Upper lobe of left lung (tissue), 6 donors: ENCODE measurements at regions not wholly inside any gene's neighbourhood (a gene's known extent, or its start where the extent isn't known, plus 50 kb on each side); places are given as distances from the start of the nearest gene placed in this dataset.

Source experiments
- ATAC-seq, 2 donors: fragments of 200-7000 bp; cut with Tn5 transposase; one replicate each; pipeline ENCODE4 v1.9.1; 2022; ENCODE audit warnings: mild to moderate bottlenecking in 2 of 2, moderate library complexity in 2 of 2; ENCODE audit not compliant: low FRiP score in 2 of 2
- DNase-seq, 2 donors: peaks; one replicate each; pipeline ENCODE4 v3.0.0-alpha.2; 2019 to 2020
- H3K27ac ChIP-seq, 4 donors: fragments of 200-600 bp; sonication (generic); one replicate each; pipeline ENCODE4 v1.5.1; 2016 to 2019
- H3K27me3 ChIP-seq, 4 donors: fragments of 200-600 bp; sonication (generic); one replicate each; pipeline ENCODE4 v1.5.1; 2017 to 2019
- H3K36me3 ChIP-seq, 4 donors: fragments of 200-600 bp; sonication (generic); one replicate each; pipeline ENCODE4 v1.5.1; 2016 to 2019
- H3K4me1 ChIP-seq, 4 donors: fragments of 200-600 bp; sonication (generic); one replicate each; pipeline ENCODE4 v1.5.1; 2018 to 2019
- H3K4me3 ChIP-seq, 4 donors: fragments of 200-600 bp; sonication (generic); one replicate each; pipeline ENCODE4 v1.5.1; 2017 to 2019; ENCODE audit warnings: mild to moderate bottlenecking in 2 of 4, moderate library complexity in 1 of 4
- H3K9me3 ChIP-seq, 4 donors: fragments of 200-600 bp; sonication (generic); one replicate each; pipeline ENCODE4 v1.5.1; 2018 to 2019
- CTCF ChIP-seq, 6 experiments: fragments of 450-650 bp in 4 of 6; fragments of 200-600 bp in 2 of 6; sonication (generic) in 2 of 6; IDR thresholded peaks; one replicate each; pipeline ENCODE4 v1.5.1; 2016 to 2019; ENCODE audit warnings: antibody characterized with exemption in 6 of 6
- EP300 ChIP-seq, 4 donors: sonication (generic); formaldehyde crosslinking; IDR thresholded peaks; one replicate each; pipeline ENCODE4 v1.5.1; 2017; ENCODE audit warnings: antibody characterized with exemption in 4 of 4, control low read depth in 2 of 4
- POLR2A ChIP-seq, 4 donors: fragments of 450-650 bp; IDR thresholded peaks; one replicate each; pipeline ENCODE4 v1.5.1; 2016 to 2017; ENCODE audit warnings: antibody characterized with exemption in 4 of 4, mild to moderate bottlenecking in 2 of 4
- POLR2AphosphoS5 ChIP-seq, 2 donors: sonication (generic); formaldehyde crosslinking; IDR thresholded peaks; one replicate each; pipeline ENCODE4 v1.5.1; 2017; ENCODE audit warnings: antibody characterized with exemption in 2 of 2
- WGBS, 2 donors: methylation state at CpG; one replicate each; pipeline ENCODE4 v1.1.5; 2017 to 2018; 5-methylcytosine and 5-hydroxymethylcytosine counted together
- donor health status: DM: no; HTN: no; CAD: no; lungs with moderate emphysema.
- donor health status: DM: no; HTN: yes; CAD: no; lungs with severe emphysema.

- WGBS, 2 donors, result 65 to 71% methylated on average over 1 of the region's 1 CpG
- ATAC-seq, result no peak
- TF ChIP-seq POLR2A (IDR thresholded peaks at IDR 0.05) (no peak), CTCF (IDR thresholded peaks at IDR 0.05) (no peak), POLR2AphosphoS5 (IDR thresholded peaks at IDR 0.05) (no peak), EP300 (IDR thresholded peaks at IDR 0.05) (no peak)
Measured at GRCh38 chr5:26828294-26828693, 210.1 kb downstream of the CDH9 start.

GRCh38 chr5:26813235-26813634, 225.2 kb downstream of the CDH9 start:
- H3K4me1 ChIP-seq, result no peaks in the 10 kb centered on the region
- ATAC-seq (no peak), DNase-seq (no peak)
- no peak overlapping the region for H3K4me3 ChIP-seq
- H3K27ac ChIP-seq, result no peak overlapping the region
- WGBS, 2 donors, result 79 to 94% methylated on average over 6 to 7 of the region's 7 CpGs
- H3K36me3 ChIP-seq, result no peaks in the 10 kb centered on the region
- peaks cover 0 to 7% (median 0%) of the 10 kb centered on the region in 4 donors for H3K9me3 ChIP-seq
- no peak for TF ChIP-seq POLR2AphosphoS5 (IDR thresholded peaks at IDR 0.05)
- TF ChIP-seq EP300 (IDR thresholded peaks at IDR 0.05), result no peak
- no peak for TF ChIP-seq CTCF (IDR thresholded peaks at IDR 0.05)
- no peak for TF ChIP-seq POLR2A (IDR thresholded peaks at IDR 0.05)
- no peaks in the 10 kb centered on the region for H3K27me3 ChIP-seq

More at GRCh38 chr5:26828294-26828693, 210.1 kb downstream of the CDH9 start:
- no peak overlapping the region for H3K4me3 ChIP-seq
- no peaks in the 10 kb centered on the region for H3K4me1 ChIP-seq
- H3K27me3 ChIP-seq, result no peaks in the 10 kb centered on the region
- no peak for DNase-seq
- no peaks in the 10 kb centered on the region for H3K9me3 ChIP-seq
- no peak overlapping the region for H3K27ac ChIP-seq
- no peaks in the 10 kb centered on the region for H3K36me3 ChIP-seq

DNA sequence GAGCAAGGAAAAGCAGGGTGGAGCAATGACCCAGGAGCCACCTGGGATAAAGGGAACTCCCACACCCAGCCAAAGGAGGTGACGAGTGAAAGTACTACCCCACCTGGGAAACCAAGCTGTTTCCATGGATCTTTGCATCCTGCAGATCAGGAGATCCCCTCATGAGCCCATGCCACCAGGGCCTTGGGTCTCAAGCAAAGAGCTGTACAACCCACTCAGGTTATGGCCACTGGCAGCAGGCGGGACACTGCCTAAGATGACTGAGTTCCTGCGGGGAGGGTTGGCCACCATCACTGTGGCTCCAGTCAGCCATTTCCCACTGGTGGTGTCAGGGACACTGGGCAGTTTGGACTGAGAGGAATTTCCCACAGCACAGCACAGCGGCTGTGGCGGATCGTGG, 225.7 kb downstream of the CDH9 start:
- Histone ChIP-seq H3K27me3 (no peaks in the 10 kb centered on the region), H3K9me3 (peaks cover 0 to 7% (median 0%) of the 10 kb centered on the region in 4 donors), H3K36me3 (no peaks in the 10 kb centered on the region), H3K4me3 (no peak overlapping the region), H3K4me1 (no peaks in the 10 kb centered on the region), H3K27ac (no peak overlapping the region)
- no peak for DNase-seq
- 97 to 100% methylated on average over 3 to 6 of the region's 6 CpGs for WGBS, 2 donors
- TF ChIP-seq EP300 (IDR thresholded peaks at IDR 0.05), result no peak
- TF ChIP-seq CTCF (IDR thresholded peaks at IDR 0.05), result no peak
- no peak for TF ChIP-seq POLR2A (IDR thresholded peaks at IDR 0.05)
- no peak for TF ChIP-seq POLR2AphosphoS5 (IDR thresholded peaks at IDR 0.05)
- ATAC-seq, result no peak

DNA sequence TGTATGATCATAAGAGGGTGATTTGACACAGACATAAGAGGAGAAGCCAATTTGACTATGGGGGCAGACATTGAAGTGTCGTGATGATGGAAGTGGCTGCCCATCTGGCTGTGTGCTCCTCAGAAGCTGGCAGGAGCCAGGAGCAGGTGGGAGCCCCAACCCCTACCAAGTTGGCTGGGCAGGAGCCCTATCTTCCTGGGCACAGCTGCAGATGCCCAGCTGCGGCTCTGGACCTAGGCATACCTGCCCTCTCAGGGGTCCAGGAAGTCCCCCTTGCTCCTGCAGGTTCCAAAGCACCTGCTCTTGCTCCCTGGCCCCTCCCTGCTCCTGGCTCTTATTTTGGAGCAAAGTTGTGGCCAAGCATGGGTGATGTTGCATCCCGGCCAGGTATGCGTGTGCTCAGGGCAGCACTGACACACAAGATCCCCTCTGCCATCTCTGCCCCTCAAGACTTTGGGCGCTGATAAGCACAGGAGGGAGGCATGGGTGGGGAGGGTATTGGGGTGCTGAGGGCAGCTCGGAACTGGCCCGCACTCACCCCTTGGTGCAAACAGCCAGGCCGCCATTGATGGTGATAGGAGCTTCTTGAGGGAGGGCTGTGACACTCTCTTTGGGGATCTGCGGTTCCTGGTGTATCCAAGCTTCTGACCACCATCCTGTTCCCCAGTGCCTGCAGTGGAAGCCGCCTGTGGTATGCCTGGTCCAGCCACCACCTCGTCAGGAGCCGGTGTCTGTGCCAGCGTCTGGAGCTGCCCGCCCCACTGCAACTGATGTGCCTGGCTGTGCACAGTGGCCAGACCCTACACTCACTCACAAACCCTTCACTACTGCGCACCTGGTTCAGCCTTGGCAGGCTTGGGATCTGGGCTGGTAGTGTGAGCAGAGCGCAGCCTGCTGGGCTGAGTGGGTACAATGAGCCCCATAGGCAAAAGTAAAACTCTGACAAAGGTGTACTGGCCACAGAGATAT, 230.9 kb downstream of the CDH9 start:
- DNase-seq (peak in 1 of 2 donors; percentile 48), ATAC-seq (peak in 1 of 2 donors; percentile 53)
- TF ChIP-seq EP300 (IDR thresholded peaks at IDR 0.05) (no peak), CTCF (IDR thresholded peaks at IDR 0.05) (no peak), POLR2A (IDR thresholded peaks at IDR 0.05) (no peak), POLR2AphosphoS5 (IDR thresholded peaks at IDR 0.05) (no peak)
- WGBS, 2 donors, result 86 to 95% methylated on average over 4 to 16 of the region's 16 CpGs
- Histone ChIP-seq H3K4me1 (no peaks in the 10 kb centered on the region), H3K36me3 (no peaks in the 10 kb centered on the region), H3K27ac (no peak overlapping the region), H3K9me3 (peaks cover 0 to 4% (median 0%) of the 10 kb centered on the region in 4 donors), H3K27me3 (no peaks in the 10 kb centered on the region), H3K4me3 (no peak overlapping the region)
